ENCODE measurements at regions not wholly inside any gene's neighbourhood (a gene's known extent, or its start where the extent isn't known, plus 50 kb on each side); places are given as distances from the start of the nearest gene placed in this dataset.

GRCh38 chr10:125373546-125373945 lies 213.2 kb upstream of the CTBP2 start:
- DNase-seq = no peak
- in situ Hi-C loops (cut with MboI; ENCODE audit: low pct_unique_long_range_greater_than_20kb, low sequenced_read_pairs) = no loop called here

GRCh38 chr10:125370578-125370977 lies 210.2 kb upstream of the CTBP2 start:
- in situ Hi-C loops (cut with MboI; ENCODE audit: low pct_unique_long_range_greater_than_20kb, low sequenced_read_pairs) = no loop called here
- DNase-seq = no peak

- no peak for DNase-seq
- in situ Hi-C loops (cut with MboI; ENCODE audit: low pct_unique_long_range_greater_than_20kb, low sequenced_read_pairs) = no loop called here
Observed at GRCh38 chr10:125369382-125370326, 209.3 kb upstream of the CTBP2 start.

GRCh38 chr10:125368146-125368545 lies 207.8 kb upstream of the CTBP2 start:
- no peak for DNase-seq
- in situ Hi-C loops (cut with MboI; ENCODE audit: low pct_unique_long_range_greater_than_20kb, low sequenced_read_pairs) = no loop called here

- DNase-seq = no peak
- in situ Hi-C loops (cut with MboI; ENCODE audit: low pct_unique_long_range_greater_than_20kb, low sequenced_read_pairs) = no loop called here
Observed at GRCh38 chr10:125363791-125364190, 203.4 kb upstream of the CTBP2 start.

GRCh38 chr10:125362950-125363349 lies 202.6 kb upstream of the CTBP2 start:
- no peak for DNase-seq
- in situ Hi-C loops (cut with MboI; ENCODE audit: low pct_unique_long_range_greater_than_20kb, low sequenced_read_pairs) = no loop called here

GRCh38 chr10:125359401-125359800 lies 199.0 kb upstream of the CTBP2 start:
- in situ Hi-C loops (cut with MboI; ENCODE audit: low pct_unique_long_range_greater_than_20kb, low sequenced_read_pairs) = no loop called here
- no peak for DNase-seq

GRCh38 chr10:125355657-125356056 lies 195.3 kb upstream of the CTBP2 start:
- no peak for DNase-seq
- in situ Hi-C loops (cut with MboI; ENCODE audit: low pct_unique_long_range_greater_than_20kb, low sequenced_read_pairs) = no loop called here

- in situ Hi-C loops (cut with MboI; ENCODE audit: low pct_unique_long_range_greater_than_20kb, low sequenced_read_pairs) = no loop called here
- no peak for DNase-seq
Observed at GRCh38 chr10:125350519-125350918, 190.2 kb upstream of the CTBP2 start.

GRCh38 chr10:125348536-125348935 lies 188.2 kb upstream of the CTBP2 start:
- DNase-seq = no peak
- in situ Hi-C loops (cut with MboI; ENCODE audit: low pct_unique_long_range_greater_than_20kb, low sequenced_read_pairs) = no loop called here

GRCh38 chr10:125344573-125345171 lies 184.3 kb upstream of the CTBP2 start:
- in situ Hi-C loops (cut with MboI; ENCODE audit: low pct_unique_long_range_greater_than_20kb, low sequenced_read_pairs) = no loop called here
- no peak for DNase-seq

- in situ Hi-C loops (cut with MboI; ENCODE audit: low pct_unique_long_range_greater_than_20kb, low sequenced_read_pairs) = no loop called here
- DNase-seq = no peak
Observed at GRCh38 chr10:125343983-125344382, 183.6 kb upstream of the CTBP2 start.

GRCh38 chr10:125343118-125343925 lies 183.0 kb upstream of the CTBP2 start:
- DNase-seq = peak; percentile 32
- in situ Hi-C loops (cut with MboI; ENCODE audit: low pct_unique_long_range_greater_than_20kb, low sequenced_read_pairs) = no loop called here

- in situ Hi-C loops (cut with MboI; ENCODE audit: low pct_unique_long_range_greater_than_20kb, low sequenced_read_pairs) = no loop called here
- DNase-seq = no peak
Observed at GRCh38 chr10:125341611-125342010, 181.2 kb upstream of the CTBP2 start.

GRCh38 chr10:125340903-125341302 lies 180.5 kb upstream of the CTBP2 start:
- DNase-seq = no peak
- in situ Hi-C loops (cut with MboI; ENCODE audit: low pct_unique_long_range_greater_than_20kb, low sequenced_read_pairs) = no loop called here

GRCh38 chr10:125337510-125337909 lies 177.1 kb upstream of the CTBP2 start:
- in situ Hi-C loops (cut with MboI; ENCODE audit: low pct_unique_long_range_greater_than_20kb, low sequenced_read_pairs) = no loop called here
- no peak for DNase-seq

- in situ Hi-C loops (cut with MboI; ENCODE audit: low pct_unique_long_range_greater_than_20kb, low sequenced_read_pairs) = no loop called here
- no peak for DNase-seq
Observed at GRCh38 chr10:125334545-125334944, 174.2 kb upstream of the CTBP2 start.

- DNase-seq = no peak
- in situ Hi-C loops (cut with MboI; ENCODE audit: low pct_unique_long_range_greater_than_20kb, low sequenced_read_pairs) = no loop called here
Observed at GRCh38 chr10:125333769-125334168, 173.4 kb upstream of the CTBP2 start.

GRCh38 chr10:125333209-125333591 lies 172.8 kb upstream of the CTBP2 start:
- in situ Hi-C loops (cut with MboI; ENCODE audit: low pct_unique_long_range_greater_than_20kb, low sequenced_read_pairs) = no loop called here
- no peak for DNase-seq

Measured in KBM-7 (cell line).